ENCODE measurements at regions not wholly inside any gene's neighbourhood (a gene's known extent, or its start where the extent isn't known, plus 50 kb on each side); places are given as distances from the start of the nearest gene placed in this dataset.

DNA sequence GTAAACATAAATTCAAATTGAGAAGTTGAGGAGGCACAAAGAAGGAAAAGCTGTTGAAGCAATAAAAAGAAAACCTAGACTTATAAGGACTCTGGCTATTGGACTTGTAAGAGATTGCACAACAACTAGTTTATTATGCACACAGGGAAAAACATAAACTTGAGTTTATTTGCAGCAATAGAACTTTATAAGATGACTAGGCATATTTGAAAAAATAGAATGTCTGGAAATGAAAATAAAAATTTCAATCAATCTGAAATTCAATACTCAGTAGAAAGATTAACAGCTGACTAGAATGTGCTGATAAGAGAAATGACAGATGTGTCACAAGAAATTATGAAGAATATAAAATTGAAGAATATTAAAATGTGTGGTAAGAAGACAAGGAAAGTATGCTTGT is 505.4 kb upstream of the ZP4 start:
- DNase-seq (ENCODE audit: low read depth, low spot score) (no peak), FAIRE-seq (no peak)
- TF ChIP-seq, protein P1, sequence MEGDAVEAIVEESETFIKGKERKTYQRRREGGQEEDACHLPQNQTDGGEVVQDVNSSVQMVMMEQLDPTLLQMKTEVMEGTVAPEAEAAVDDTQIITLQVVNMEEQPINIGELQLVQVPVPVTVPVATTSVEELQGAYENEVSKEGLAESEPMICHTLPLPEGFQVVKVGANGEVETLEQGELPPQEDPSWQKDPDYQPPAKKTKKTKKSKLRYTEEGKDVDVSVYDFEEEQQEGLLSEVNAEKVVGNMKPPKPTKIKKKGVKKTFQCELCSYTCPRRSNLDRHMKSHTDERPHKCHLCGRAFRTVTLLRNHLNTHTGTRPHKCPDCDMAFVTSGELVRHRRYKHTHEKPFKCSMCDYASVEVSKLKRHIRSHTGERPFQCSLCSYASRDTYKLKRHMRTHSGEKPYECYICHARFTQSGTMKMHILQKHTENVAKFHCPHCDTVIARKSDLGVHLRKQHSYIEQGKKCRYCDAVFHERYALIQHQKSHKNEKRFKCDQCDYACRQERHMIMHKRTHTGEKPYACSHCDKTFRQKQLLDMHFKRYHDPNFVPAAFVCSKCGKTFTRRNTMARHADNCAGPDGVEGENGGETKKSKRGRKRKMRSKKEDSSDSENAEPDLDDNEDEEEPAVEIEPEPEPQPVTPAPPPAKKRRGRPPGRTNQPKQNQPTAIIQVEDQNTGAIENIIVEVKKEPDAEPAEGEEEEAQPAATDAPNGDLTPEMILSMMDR (IDR thresholded peaks at IDR 0.05; ENCODE audit: extremely low read depth in 1 of 2, insufficient read depth in 1 of 2, low read depth in 1 of 2, low read length in 2 of 2): no peak
- TF ChIP-seq POLR2AphosphoS5 (IDR thresholded peaks at IDR 0.05; ENCODE audit: insufficient read depth, low read depth, low read length): no peak
- H3K27me3 ChIP-seq (ENCODE audit: control insufficient read depth in 2 of 2, insufficient read depth in 2 of 2, low read length in 2 of 2): no peaks in the 10 kb centered on the region
- intact Hi-C loops (cut with micrococcal nuclease): no loop called here
- no peaks in the 10 kb centered on the region for H3K36me3 ChIP-seq (ENCODE audit: control insufficient read depth in 2 of 2, extremely low read depth in 1 of 2, insufficient read depth in 2 of 2, low read length in 2 of 2)
- ChIA-PET CTCF (no interaction called here), POLR2A (no interaction called here)
- no peak overlapping the region for H3K4me2 ChIP-seq (ENCODE audit: insufficient read depth, low read length)
- no peaks in the 10 kb centered on the region for H4K20me1 ChIP-seq (replicated peaks; ENCODE audit: control insufficient read depth, extremely low read depth, insufficient read depth, low read length)
- no peaks in the 10 kb centered on the region for H3K9me1 ChIP-seq (replicated peaks; ENCODE audit: control insufficient read depth, extremely low read depth, insufficient read depth, low read length)
- peaks cover 6% of the 10 kb centered on the region for H3K9me3 ChIP-seq (replicated peaks; ENCODE audit: control insufficient read depth, insufficient read depth, low read length)
- dilution Hi-C loops (cut with MboI; ENCODE audit: extremely low pct_ligation_motif_present, low sequenced_read_pairs): no loop called here
- no peaks in the 10 kb centered on the region for H3K79me2 ChIP-seq (ENCODE audit: control insufficient read depth, insufficient read depth, low read length)
- no peak overlapping the region for H3K27ac ChIP-seq (ENCODE audit: insufficient read depth, low read depth, low read length)
- H3K4me1 ChIP-seq (ENCODE audit: control insufficient read depth, extremely low read depth, insufficient read depth, low read length): no peaks in the 10 kb centered on the region
- H2AFZ ChIP-seq (ENCODE audit: low read depth, low read length): no peak overlapping the region
- BruUV-seq (replicated peaks): no TSS peak
- H3K4me3 ChIP-seq (replicated peaks in 1 of 3; ENCODE audit: insufficient read depth in 1 of 3, low read depth in 1 of 3, low read length in 3 of 3): no peak overlapping the region
- no peak overlapping the region for H3K9ac ChIP-seq (replicated peaks; ENCODE audit: extremely low read depth, insufficient read depth, low read length)

DNA sequence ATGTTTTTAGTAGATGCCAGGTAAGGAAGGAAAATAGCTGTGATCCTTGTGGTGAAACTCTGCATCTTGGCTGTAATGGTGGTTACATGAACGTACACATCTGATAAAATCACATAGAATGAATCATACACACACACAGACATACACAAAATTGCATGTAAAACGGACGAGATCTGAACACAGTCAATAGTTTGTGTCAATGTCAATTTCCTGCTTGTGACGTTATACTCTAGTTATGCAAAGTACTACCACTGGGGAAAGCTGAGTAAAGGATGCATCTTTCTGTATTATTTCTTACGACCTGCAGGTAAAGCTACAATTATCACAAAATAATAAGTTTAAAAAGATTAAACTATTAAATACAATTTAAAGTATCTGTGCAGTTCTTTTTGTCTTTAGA is 493.7 kb upstream of the ZP4 start:
- intact Hi-C loops (cut with micrococcal nuclease) (no loop called here), dilution Hi-C loops (cut with MboI; ENCODE audit: extremely low pct_ligation_motif_present, low sequenced_read_pairs) (no loop called here)
- FAIRE-seq (no peak), DNase-seq (ENCODE audit: low read depth, low spot score) (no peak)
- no peak overlapping the region for H3K4me2 ChIP-seq (ENCODE audit: insufficient read depth, low read length)
- H3K4me3 ChIP-seq (replicated peaks in 1 of 3; ENCODE audit: insufficient read depth in 1 of 3, low read depth in 1 of 3, low read length in 3 of 3): no peak overlapping the region
- no peaks in the 10 kb centered on the region for H3K79me2 ChIP-seq (ENCODE audit: control insufficient read depth, insufficient read depth, low read length)
- H3K9ac ChIP-seq (replicated peaks; ENCODE audit: extremely low read depth, insufficient read depth, low read length): no peak overlapping the region
- H3K27ac ChIP-seq (ENCODE audit: insufficient read depth, low read depth, low read length): no peak overlapping the region
- H3K27me3 ChIP-seq (ENCODE audit: control insufficient read depth in 2 of 2, insufficient read depth in 2 of 2, low read length in 2 of 2): no peaks in the 10 kb centered on the region
- TF ChIP-seq EZH2 (IDR thresholded peaks at IDR 0.05; ENCODE audit: borderline replicate concordance, low read depth, low read length, severe bottlenecking): no peak
- TF ChIP-seq, protein P1 (IDR thresholded peaks at IDR 0.05; ENCODE audit: extremely low read depth in 1 of 2, insufficient read depth in 1 of 2, low read depth in 1 of 2, low read length in 2 of 2): no peak
- TF ChIP-seq MYC (IDR thresholded peaks at IDR 0.05; ENCODE audit: low read depth, low read length): no peak
- TF ChIP-seq, protein P2, sequence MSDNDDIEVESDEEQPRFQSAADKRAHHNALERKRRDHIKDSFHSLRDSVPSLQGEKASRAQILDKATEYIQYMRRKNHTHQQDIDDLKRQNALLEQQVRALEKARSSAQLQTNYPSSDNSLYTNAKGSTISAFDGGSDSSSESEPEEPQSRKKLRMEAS (IDR thresholded peaks at IDR 0.05; ENCODE audit: insufficient read depth, insufficient read length): no peak
- TF ChIP-seq POLR2AphosphoS5 (IDR thresholded peaks at IDR 0.05; ENCODE audit: insufficient read depth, low read depth, low read length): no peak
- TF ChIP-seq FOS (IDR thresholded peaks at IDR 0.05; ENCODE audit: borderline replicate concordance, insufficient read depth, low read length): no peak
- no peak for TF ChIP-seq GATA2 (IDR thresholded peaks at IDR 0.05; ENCODE audit: insufficient read depth, insufficient read length, low read depth, low read length)
- TF ChIP-seq POLR2A (IDR thresholded peaks at IDR 0.05; ENCODE audit: low read depth, low read length): no peak
- no peak for TF ChIP-seq JUN (IDR thresholded peaks at IDR 0.05; ENCODE audit: borderline replicate concordance, insufficient read depth, insufficient read length, low read depth)
- H3K9me3 ChIP-seq (replicated peaks; ENCODE audit: control insufficient read depth, insufficient read depth, low read length): peaks cover 4% of the 10 kb centered on the region
- H4K20me1 ChIP-seq (replicated peaks; ENCODE audit: control insufficient read depth, extremely low read depth, insufficient read depth, low read length): no peaks in the 10 kb centered on the region
- CTCF ChIA-PET: no interaction called here
- H3K36me3 ChIP-seq (ENCODE audit: control insufficient read depth in 2 of 2, extremely low read depth in 1 of 2, insufficient read depth in 2 of 2, low read length in 2 of 2): no peaks in the 10 kb centered on the region
- no TSS peak for BruUV-seq (replicated peaks)
- POLR2A ChIA-PET: no interaction called here
- H3K4me1 ChIP-seq (ENCODE audit: control insufficient read depth, extremely low read depth, insufficient read depth, low read length): no peaks in the 10 kb centered on the region
- no peaks in the 10 kb centered on the region for H3K9me1 ChIP-seq (replicated peaks; ENCODE audit: control insufficient read depth, extremely low read depth, insufficient read depth, low read length)
- H2AFZ ChIP-seq (ENCODE audit: low read depth, low read length): no peak overlapping the region

Data from endothelial cell of umbilical vein (primary cell).